Keratinocyte (primary cell): ENCODE measurements at regions not wholly inside any gene's neighbourhood (a gene's known extent, or its start where the extent isn't known, plus 50 kb on each side); places are given as distances from the start of the nearest gene placed in this dataset.
"Not testable (repeated sequence)": the region's sequence is repeated elsewhere in the genome, so short reads cannot be mapped to it uniquely, and the experiment has no call there.

ENCODE experiments used
- DNase-seq: peaks from one replicate; pipeline ENCODE4 v3.0.0-alpha.2; 2011; ENCODE audit warnings: low read depth, missing footprints, low spot score
- FAIRE-seq: peaks from 2 replicates; lab custom pipeline; 2011; peaks lifted over from hg19 to GRCh38; lab: Jason Lieb, UNC
- H2AFZ ChIP-seq: 2 replicates; pipeline ENCODE4 v1.6.0; 2012; ENCODE audit warnings: low read length, control low read depth, inconsistent platforms; ENCODE audit not compliant: control insufficient read depth
- H3K27ac ChIP-seq: 2 replicates; pipeline ENCODE4 v1.5.1; 2011; ENCODE audit warnings: low read length; ENCODE audit not compliant: control insufficient read depth, insufficient read depth
- H3K27me3 ChIP-seq: 3 replicates; pipeline ENCODE4 v1.6.0; 2011; ENCODE audit warnings: low read length; ENCODE audit not compliant: control insufficient read depth, insufficient read depth; ENCODE audit errors: extremely low read depth
- H3K36me3 ChIP-seq, 2 experiments: 2 replicates in 1 of 2; 3 replicates in 1 of 2; pipeline ENCODE4 v1.5.1; 2011; ENCODE audit warnings: low read length in 2 of 2, mild to moderate bottlenecking in 1 of 2; ENCODE audit not compliant: control insufficient read depth in 2 of 2, insufficient read depth in 2 of 2; ENCODE audit errors: extremely low read depth in 1 of 2
- H3K4me1 ChIP-seq: 3 replicates; pipeline ENCODE4 v1.5.1; 2011; ENCODE audit warnings: low read length; ENCODE audit not compliant: control insufficient read depth, insufficient read depth; ENCODE audit errors: extremely low read depth
- H3K4me2 ChIP-seq: 3 replicates; pipeline ENCODE4 v1.6.0; 2011; ENCODE audit warnings: low read depth, low read length; ENCODE audit not compliant: control insufficient read depth, insufficient read depth; ENCODE audit errors: extremely low read depth
- H3K4me3 ChIP-seq, 3 experiments: fragments of 200-600 bp in 1 of 3; sonication (generic) in 1 of 3; 2 replicates in 2 of 3; 3 replicates in 1 of 3; pipeline ENCODE4 v1.5.1; 2011 to 2016; ENCODE audit warnings: low read length in 3 of 3, mild to moderate bottlenecking in 3 of 3, control low read depth in 2 of 3, inconsistent platforms in 1 of 3, low read depth in 1 of 3, mixed read lengths in 1 of 3, mixed run types in 1 of 3, moderate library complexity in 1 of 3; ENCODE audit not compliant: control insufficient read depth in 2 of 3, insufficient read depth in 2 of 3; ENCODE audit errors: extremely low read depth in 1 of 3
- H3K79me2 ChIP-seq: 2 replicates; pipeline ENCODE4 v1.6.0; 2012; ENCODE audit warnings: low read length; ENCODE audit not compliant: control insufficient read depth, insufficient read depth
- H3K9ac ChIP-seq: 3 replicates; pipeline ENCODE4 v1.6.0; 2011; ENCODE audit warnings: low read length; ENCODE audit not compliant: control insufficient read depth, insufficient read depth; ENCODE audit errors: extremely low read depth
- H3K9me1 ChIP-seq: 3 replicates; pipeline ENCODE4 v1.6.0; 2011; ENCODE audit warnings: low read length; ENCODE audit not compliant: control insufficient read depth, insufficient read depth; ENCODE audit errors: extremely low read depth
- H3K9me3 ChIP-seq: 2 replicates; pipeline ENCODE4 v1.5.1; 2012; ENCODE audit warnings: low read depth, low read length; ENCODE audit not compliant: control insufficient read depth
- H4K20me1 ChIP-seq: 3 replicates; pipeline ENCODE4 v1.6.0; 2011; ENCODE audit warnings: low read length; ENCODE audit not compliant: control insufficient read depth, insufficient read depth; ENCODE audit errors: extremely low read depth
- dilution Hi-C: fragments of 300-500 bp; cut with MboI; formaldehyde crosslinking; loops from one replicate; pipeline ENCODE4 v1.7.0; 2020; ENCODE audit warnings: low sequenced_read_pairs; ENCODE audit not compliant: extremely low pct_ligation_motif_present

GRCh38 chr18:974606-975005, 69.9 kb downstream of the ADCYAP1 start:
- H3K9me1 ChIP-seq, H3K4me2 ChIP-seq, dilution Hi-C loops, H3K9me3 ChIP-seq, H2AFZ ChIP-seq, H3K9ac ChIP-seq, H3K36me3 ChIP-seq, H3K4me3 ChIP-seq, H3K27me3 ChIP-seq, H4K20me1 ChIP-seq, H3K4me1 ChIP-seq, DNase-seq, H3K27ac ChIP-seq, H3K79me2 ChIP-seq, FAIRE-seq: not testable (repeated sequence)

GRCh38 chr18:976393-977128, 71.9 kb downstream of the ADCYAP1 start:
- H3K27ac ChIP-seq, H3K4me2 ChIP-seq, H3K79me2 ChIP-seq, H3K9ac ChIP-seq, H3K4me1 ChIP-seq, H3K27me3 ChIP-seq, H3K9me3 ChIP-seq, H3K36me3 ChIP-seq, FAIRE-seq, H4K20me1 ChIP-seq, H3K4me3 ChIP-seq, dilution Hi-C loops, DNase-seq, H2AFZ ChIP-seq, H3K9me1 ChIP-seq: not testable (repeated sequence)

- H3K36me3 ChIP-seq, H3K9ac ChIP-seq, H3K9me3 ChIP-seq, H3K79me2 ChIP-seq, H2AFZ ChIP-seq, H3K4me2 ChIP-seq, FAIRE-seq, H3K4me3 ChIP-seq, H3K27me3 ChIP-seq, DNase-seq, H3K27ac ChIP-seq, dilution Hi-C loops, H4K20me1 ChIP-seq, H3K4me1 ChIP-seq, H3K9me1 ChIP-seq: not testable (repeated sequence)
These were observed 72.7 kb downstream of the ADCYAP1 start for GRCh38 chr18:977327-977726.

GRCh38 chr18:977732-978131, 73.1 kb downstream of the ADCYAP1 start:
- H3K36me3 ChIP-seq, dilution Hi-C loops, H3K4me1 ChIP-seq, H3K4me2 ChIP-seq, H3K9me1 ChIP-seq, H2AFZ ChIP-seq, FAIRE-seq, H4K20me1 ChIP-seq, H3K4me3 ChIP-seq, H3K27ac ChIP-seq, H3K27me3 ChIP-seq, H3K9ac ChIP-seq, H3K9me3 ChIP-seq, DNase-seq, H3K79me2 ChIP-seq: not testable (repeated sequence)
